Activated CD4-positive, alpha-beta T cell treated with anti-CD3 and anti-CD28 coated beads, Interleukin-10, Interleukin-2, amounts not matched to agents 100 ng/mL and 50 ng/mL, durations not matched to agents 16 hours and 8 hours (primary cell): ENCODE measurements at regions not wholly inside any gene's neighbourhood (a gene's known extent, or its start where the extent isn't known, plus 50 kb on each side); places are given as distances from the start of the nearest gene placed in this dataset.
A peak's percentile ranks its signal among the peaks of the same experiment; 100 is the strongest.
"Not testable (repeated sequence)": the region's sequence is repeated elsewhere in the genome, so short reads cannot be mapped to it uniquely, and the experiment has no call there.

ENCODE experiments used
- DNase-seq: peaks from one replicate; pipeline ENCODE4 v3.0.0-alpha.2; 2020

DNA sequence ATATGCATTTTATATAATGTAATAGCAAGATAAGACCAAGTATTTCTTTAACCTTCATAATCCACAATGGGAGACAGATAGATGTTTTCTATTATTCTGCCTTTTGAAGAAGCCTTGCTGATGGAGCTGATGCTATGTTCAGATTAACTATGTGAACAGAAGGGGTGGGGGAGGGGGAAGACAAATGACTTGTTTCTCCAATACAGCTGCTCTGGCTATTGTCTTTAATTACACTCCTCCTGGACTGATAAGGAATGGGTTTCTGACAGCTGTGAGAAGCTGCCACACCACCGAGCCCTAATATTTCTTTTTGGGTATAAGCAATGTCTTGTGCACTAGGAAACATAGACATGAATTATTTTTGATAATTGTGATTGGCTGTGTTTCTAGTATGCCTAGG lies 62.0 kb downstream of the CAVIN4 start:
- DNase-seq: no peak

DNA sequence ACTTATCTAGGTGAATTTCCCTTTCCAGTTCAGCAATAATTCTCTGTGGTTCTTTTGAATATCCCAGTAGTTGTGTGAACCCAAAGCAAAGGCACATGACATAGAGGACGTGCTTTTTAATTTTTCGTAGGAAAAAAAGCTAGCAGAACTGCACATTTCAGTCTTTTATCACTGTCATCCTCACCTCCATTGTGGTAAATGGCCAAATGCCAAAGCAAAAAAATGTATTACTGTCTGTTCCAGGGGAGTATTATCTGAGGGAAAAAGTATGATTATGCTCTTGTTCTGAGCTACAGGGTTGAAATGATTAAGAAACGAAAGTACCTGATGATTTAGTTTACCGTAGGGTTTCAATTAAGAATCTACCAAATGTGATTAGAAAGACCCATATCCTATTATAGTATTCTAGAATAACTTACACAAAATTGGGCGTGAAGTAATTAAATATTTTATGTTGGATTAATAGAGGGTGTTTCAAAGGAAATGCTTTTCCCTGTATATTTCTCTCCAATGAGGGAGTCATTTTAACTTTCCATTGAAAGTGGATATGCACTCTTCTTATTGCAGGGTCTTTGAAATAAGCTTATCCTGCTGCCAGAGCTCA lies 62.7 kb downstream of the CAVIN4 start:
- no peak for DNase-seq

DNA sequence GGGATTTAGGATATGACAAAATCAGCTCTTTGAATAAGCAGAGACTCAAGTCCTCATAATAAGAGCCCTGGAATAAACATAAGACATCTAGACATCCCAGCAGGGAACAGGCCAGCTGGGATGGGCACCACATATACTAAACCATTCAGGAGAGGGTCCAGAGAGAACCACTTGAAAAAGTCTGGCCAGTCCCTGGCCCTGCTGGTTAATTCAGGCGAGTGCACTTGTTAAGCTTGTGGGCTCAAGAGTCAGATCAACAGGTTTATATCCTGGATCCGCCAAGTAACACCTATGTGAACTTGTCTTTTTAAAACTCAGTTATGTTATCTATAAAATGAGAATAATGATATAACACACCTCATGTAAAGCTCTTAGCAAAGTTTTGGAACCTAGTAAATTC lies 63.3 kb downstream of the CAVIN4 start:
- DNase-seq: no peak

DNA sequence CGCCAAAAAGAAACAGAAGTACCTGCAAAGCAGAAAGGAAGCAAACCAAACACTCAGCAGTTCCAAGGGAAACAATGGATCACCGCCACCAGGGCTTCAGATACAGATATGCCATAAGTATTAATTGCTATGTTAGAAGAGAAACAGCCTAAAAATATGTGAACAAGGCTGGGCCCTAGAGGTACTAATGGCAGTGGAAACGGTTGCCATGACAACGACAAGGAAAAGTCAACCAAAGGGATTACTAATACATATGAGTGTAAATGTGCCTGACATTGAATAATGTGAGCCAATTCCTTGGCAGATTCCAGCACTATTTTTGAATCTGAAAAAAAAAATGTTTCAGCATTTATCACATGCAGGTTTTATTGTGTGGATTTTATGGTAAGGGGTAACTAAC lies 75.0 kb downstream of the CAVIN4 start:
- no peak for DNase-seq

DNA sequence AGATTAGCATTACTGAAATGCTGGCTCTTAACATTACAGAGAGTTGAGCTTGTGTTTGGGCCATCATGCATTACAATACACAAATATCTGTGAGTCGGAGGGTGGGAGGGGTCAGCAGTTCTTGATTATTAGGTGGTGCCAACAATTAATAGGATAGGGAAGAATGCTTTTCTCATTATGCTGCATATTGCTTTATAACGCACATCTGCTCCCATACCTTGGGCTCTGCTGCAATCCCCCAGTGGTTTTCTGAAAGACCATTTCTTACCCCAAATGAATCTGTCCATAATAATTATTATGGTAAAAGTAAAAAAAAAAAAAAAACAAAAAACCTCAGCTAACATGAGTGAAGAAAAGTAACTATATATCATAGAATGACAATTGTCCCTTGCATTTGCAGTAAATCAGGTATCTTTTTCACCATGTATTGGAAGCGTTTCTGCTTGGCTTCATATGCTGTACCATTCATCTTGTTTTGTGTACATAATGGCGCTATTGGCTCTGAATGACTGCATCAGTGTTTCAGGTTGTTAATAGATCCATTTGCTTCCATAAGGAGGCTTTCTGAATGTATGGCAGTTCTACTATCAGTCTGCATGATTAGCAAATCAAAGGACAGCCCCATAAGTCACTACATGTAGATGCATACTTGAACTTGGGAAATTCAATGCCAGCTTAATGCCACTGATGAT lies 75.9 kb downstream of the CAVIN4 start:
- no peak for DNase-seq

DNA sequence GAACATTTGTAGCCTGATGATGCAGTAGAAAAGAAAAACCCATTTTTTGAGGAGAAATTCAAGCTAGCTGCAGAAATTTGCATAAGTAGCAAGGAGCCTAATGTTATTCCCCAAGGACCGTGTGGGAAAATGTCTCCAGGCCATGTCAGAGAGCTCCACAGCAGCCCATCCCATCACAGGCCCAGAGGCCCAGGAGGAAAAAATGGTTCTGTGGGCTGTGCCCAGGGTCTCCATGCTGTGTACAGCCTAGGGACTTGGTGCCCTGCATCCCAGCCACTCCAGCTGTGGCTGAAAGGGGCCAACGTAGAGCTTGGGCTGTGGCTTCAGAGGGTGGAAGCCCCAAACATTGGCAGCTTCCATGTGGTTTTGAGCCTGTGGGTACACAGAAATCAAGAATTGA lies 79.0 kb downstream of the CAVIN4 start:
- not testable (repeated sequence) for DNase-seq

DNA sequence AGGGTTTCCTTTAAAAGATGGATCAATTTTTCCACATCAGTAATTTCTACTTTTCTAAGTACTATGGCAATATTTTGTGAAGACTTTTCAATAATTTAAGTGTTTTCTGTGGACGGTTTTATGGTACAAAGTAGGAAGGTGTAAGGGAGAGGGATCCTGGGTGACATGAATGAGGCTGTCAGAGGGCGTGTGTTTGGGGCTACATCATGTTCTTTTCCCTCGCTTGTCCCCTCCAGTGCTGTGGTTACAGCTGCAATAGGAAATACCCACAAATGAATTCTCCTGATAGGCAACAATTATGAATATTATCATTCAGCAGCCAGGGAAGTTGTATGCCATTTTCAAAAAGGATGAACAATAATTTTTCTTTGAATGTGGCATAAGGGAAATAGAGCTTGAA lies 83.8 kb downstream of the CAVIN4 start:
- DNase-seq: no peak

DNA sequence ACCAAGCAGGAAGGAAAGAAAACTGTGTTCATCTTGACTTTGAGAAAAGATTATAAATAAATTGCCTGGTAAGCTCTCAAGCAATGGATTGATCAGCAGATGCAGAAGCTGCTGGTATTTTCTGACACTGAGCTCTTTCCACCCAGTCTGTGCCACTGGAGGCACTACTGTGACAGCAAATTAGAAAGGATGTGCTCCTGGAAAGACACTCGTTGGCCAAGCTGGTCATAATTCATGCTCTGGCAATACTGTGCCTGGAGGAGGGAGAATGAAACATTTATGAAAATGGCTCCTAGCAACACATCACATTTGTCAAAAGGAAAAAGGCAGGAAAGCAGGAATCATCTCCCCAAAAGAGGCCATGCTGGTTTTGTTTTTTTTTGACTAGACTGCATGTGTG lies 84.2 kb downstream of the CAVIN4 start:
- no peak for DNase-seq

DNA sequence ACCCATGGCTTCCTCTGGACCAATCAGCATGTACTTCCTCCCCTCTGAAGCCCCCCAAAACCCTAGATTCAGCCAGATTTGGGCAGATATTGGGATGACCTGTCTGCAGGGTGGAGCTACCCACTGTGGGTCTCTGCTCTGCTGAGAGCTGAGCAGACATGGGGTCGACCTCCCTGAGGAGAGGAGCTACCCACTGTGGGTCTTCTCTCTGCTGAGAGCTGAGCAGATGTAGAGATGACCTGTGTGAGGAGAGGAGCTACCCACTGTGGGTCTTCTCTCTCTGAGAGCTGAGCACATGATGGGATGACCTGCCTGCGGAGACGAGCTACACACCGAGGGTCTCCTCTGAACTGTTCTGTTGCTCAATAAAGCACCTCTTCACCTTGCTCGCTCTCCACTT lies 89.6 kb downstream of the CAVIN4 start:
- no peak for DNase-seq

DNA sequence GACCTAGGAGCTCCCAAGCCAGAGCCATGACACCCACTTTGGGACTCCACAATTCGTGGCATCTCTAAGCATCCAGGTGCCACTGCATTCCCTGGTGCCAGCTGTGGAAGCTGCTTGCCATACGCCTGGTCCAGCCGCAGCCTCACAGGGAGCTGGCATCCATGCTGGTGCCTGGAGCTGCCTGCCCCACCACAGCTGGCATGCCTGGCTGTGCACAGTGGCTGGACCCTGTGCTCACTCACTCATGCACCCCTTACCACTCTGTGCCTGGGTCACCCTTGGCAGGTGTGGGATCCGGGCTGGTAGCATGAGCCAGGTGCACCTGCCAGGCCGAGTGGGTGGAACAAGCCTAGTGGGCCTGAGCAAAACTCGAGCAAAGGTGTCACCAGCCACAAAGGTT lies 90.1 kb downstream of the CAVIN4 start:
- DNase-seq: no peak

DNA sequence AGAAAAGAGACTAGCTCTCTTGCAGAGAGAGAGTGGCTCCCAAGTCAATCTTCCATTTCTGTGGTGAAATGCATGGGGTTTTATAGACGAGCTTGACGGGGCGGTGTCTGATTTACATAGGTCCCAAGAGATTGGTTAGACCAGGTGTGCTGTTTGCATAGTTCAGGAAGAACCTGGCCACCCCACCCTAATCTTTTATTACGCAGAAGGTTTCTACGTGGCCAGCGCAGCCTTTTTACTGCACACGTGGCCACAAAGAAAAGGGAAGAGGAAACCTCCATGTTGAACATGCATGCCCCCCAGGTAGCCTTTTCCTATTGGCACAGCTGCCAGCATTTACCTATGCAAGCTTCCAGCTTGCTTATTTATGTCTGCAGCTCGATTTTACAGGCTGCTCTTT lies 92.1 kb downstream of the CAVIN4 start:
- DNase-seq: no peak

DNA sequence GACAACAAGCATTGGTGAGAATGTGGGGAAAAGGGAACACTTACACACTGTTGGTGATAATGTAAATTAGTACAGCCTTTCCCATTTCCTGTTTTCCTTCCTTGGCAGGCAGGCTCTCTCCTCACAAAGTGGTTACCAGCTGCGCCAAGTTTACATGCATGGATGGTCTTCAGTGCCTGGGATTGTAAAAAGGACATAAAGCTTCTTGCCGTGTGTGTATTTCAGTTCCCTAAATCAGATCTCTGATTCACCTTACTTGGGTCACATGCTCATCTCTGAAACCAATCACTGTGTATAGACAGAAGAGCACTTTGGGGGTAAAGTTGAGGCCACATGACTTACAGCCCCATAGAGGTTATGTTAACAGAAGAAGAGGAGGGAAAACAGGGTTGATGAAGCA lies 92.8 kb downstream of the CAVIN4 start:
- DNase-seq: no peak

DNA sequence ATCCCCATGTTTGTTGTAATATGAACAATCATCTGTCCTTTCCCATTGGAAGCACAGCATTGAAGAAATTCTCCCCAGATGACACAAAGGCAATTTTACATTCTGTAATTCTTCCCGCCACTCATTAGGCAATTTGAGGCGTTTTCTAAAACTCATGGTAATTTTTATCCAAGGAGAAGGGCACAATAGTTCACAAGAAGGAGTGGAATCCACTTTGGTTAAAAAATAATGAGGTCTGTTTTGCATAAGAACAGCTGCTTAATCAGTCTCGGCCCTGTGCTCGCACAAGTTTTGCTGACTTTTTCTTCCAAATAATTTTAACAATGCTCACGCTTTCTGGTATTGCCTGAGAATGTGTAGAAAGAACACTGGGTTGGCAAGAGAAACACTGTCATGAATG lies 94.0 kb downstream of the CAVIN4 start:
- no peak for DNase-seq

DNA sequence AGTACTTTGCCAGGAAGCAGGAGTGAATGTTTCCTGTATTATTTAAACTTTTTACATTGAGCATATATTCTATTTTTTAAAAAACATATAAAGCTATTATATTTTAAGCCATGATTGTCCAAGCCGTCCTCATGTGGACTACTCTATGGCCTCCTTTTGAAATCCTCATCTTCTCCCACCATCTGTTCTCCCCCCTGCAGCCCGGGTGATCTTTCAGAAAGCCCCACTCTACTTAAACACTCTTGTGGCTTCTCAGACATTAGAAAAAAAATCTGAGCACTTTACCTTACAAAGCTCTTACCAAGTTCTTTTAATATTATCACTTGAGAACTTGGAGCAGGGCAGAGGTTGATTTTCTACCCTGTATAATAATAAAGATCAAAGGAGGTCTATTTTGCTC lies 95.4 kb downstream of the CAVIN4 start:
- no peak for DNase-seq

DNA sequence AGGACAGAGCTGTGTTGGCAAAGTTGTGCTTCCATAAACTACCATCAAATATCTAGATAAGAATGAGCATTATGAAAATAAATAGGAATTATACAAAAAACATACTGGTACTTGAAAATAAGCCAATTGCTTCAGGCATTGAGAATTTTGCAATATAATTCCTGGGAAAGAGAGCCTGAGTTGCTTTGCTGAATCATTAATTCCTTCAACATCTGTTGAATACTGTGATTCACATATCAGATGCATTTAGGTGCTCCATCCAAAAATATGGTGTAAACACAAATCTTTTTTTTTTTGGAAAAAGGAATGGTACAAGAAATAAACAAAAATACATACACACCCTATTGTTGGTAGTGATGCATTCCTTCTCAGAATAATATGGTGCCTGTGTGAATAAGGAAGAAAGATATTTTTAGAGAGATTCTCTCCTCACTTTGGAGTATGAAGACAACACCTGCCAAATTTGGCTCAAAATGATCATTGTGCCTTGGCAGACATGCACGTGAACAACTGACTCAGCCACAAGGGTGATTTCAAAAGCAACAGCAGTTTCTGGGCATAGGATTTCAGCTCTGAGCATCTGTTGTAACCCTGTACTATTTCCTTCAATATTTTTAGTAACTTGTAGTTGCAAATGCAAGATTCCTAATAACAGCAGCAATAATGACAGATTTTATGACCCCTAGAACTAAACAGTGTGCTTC lies 96.7 kb downstream of the CAVIN4 start:
- no peak for DNase-seq

DNA sequence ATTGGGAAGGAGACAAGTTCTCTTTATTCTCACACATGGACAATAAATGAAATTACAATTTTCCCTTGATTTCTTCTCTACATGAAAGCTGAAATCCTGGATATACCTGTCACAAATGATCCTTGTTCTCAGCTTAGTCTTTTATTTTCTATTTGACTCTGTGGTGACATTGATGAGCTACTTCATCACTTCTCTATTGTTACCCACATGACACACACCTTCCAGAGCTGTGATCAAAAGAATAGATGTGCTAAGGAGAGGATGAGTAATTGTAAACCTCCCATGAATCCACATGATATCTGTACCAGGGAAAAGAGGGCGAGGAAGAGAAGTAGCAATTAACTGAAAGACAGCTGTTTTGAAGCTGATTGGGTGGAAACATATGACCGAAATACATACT lies 102.0 kb downstream of the CAVIN4 start:
- no peak for DNase-seq

DNA sequence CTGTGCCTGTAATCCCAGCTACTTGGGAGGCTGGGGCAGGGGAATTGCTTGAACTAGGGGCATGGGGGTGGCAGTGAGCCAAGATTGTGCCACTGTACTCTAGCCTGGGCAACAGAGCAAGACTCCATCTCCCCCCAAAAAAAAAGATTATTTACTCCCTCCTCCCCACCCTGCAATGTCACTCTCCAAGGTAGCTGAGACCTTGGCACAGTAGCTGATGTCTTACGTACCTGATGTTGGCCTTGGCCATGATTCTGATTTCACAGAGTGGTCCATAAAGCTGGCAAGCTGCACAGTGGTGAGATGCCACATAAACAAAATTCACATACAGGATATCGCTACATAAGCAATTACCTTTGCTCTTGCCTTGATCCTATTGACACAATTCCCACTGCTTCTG lies 108.5 kb downstream of the CAVIN4 start:
- no peak for DNase-seq

DNA sequence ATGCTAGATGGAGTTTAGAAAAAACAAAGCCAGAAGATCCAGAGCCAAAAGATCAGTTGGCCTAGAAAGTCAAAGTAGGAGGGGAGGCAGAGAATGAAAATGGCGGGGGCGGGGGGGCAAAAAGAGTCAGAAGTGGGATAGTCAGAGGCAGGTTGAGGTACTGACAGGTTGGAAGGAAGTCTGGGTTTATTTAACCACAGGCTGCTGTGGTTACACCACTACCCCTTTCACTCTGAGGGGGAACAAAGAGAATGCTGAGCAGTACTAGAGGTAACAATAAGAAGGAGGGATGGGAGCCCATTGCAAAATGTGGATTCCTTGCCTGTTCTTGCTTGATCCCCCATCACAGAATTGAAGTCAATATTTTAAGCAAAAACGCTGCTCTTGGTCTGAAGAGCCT lies 111.8 kb downstream of the CAVIN4 start:
- peak; percentile 9 for DNase-seq

DNA sequence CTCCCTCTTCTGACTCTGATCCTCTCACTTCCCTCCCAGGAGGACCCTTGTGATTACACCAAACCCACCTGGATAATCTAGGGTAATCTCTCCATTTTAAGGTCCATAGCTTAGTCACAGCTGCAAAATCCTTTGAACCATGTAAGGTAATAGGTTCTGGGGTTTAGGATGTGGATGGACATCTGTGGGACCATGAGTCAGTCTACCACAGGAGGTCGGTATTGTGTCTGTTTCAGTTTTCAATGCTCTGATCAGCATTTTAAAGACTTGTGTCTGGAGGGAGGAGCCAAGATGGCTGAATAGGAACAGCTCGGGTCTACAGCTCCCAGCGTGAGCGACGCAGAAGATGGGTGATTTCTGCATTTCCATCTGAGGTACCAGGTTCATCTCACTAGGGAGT lies 112.6 kb downstream of the CAVIN4 start:
- DNase-seq: no peak

DNA sequence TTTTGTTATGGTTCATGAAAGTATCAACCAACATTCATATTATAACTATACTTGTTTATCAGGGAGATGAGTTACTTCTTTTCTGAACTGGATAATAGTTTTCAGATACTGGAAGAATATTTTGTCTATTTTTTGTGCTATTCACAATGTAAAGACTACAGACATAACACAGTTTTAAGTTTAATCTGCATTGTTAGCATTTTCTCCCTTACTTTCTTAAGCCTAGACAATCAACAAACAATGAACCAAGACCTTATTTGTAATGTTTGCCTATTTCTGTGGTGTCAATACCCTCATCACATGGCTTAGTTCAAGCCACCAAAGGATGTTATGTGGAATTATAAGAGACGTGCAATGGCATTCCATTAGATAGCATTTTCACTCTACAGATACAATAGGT lies 119.5 kb downstream of the CAVIN4 start:
- no peak for DNase-seq

DNA sequence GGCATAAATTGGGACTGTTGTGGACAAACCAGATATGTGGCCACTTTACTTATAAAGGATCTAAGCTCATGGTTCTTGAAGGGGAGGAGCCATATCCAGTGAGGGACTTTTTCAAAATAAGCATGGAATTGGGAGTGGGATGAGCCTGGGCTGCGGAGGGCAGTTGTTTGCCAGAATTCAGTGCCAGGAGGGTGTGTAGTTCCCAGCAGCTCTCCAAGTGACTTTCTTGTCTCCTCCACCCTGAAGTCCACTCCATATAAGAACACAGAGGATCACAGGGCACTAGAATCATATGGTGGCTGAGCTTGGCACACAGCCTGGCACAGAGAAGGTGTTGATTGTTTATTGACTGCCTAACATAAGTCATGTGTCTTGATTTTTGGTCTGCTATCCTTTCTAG lies 121.1 kb downstream of the CAVIN4 start:
- no peak for DNase-seq

DNA sequence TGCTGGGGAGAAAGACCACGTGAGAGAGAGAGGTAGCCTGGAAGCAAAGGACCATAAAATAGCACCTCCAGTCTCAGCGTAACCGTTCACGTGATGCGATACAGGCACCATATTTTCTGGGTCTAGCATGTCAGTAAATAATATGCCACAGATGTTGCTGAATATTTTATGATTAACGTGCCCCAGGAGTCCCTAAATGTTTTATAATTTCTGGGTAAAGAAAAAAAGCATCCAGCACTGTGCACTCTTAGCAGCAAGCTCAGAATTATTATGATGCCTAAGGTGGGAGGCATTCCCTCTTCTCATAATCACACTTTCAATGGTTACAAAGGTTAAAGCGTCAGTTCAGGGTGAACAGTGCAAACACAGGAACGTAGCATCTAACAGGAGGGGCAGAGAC lies 121.8 kb downstream of the CAVIN4 start:
- no peak for DNase-seq

DNA sequence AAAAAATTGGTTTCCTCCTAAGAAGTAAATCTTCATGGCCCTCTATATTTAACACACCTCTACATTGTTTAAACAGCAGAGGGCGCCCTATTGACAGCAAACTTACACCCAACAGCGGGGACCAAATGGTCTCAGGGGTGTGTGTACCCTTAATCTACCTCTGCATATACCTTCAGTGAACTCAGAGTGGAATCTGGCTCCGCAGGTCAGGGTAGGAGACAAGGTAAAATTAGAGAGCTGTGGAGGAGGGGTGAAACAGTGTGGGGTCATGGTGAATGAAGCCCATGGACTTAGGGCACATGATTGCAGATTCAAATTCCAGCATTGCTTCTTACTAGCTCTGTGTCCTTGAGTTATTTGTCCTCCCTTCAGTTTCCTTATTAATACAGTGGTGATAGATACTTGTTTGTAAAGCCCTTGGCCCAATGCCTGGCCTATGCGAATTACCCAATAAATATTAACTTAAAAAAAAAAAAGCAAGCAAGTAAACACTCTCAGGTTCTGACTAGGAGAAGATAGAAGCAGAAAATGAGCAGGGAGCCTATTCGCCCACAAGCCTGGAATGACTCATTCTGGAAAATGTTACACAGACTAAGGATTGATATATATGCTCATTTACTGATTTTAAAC lies 122.9 kb downstream of the CAVIN4 start:
- peak; percentile 47 for DNase-seq
